B cell (primary cell): ENCODE measurements at regions not wholly inside any gene's neighbourhood (a gene's known extent, or its start where the extent isn't known, plus 50 kb on each side); places are given as distances from the start of the nearest gene placed in this dataset.

ENCODE experiments used
- ATAC-seq: fragments of 200-7000 bp; cut with Tn5 transposase; one replicate; pipeline ENCODE4 v1.10.0; 2021; ENCODE audit warnings: low read depth, mild to moderate bottlenecking, moderate number of reproducible peaks, moderate library complexity
- CTCF ChIA-PET: fragments of 350-600 bp; sonication (Branson Sonifier 250); formaldehyde crosslinking; loops from one replicate; lab custom pipeline; 2021; ENCODE audit warnings: antibody characterized with exemption, inconsistent platforms; lab: Charles Lee
- POLR2A ChIA-PET: fragments of 350-600 bp; sonication (Branson Sonifier 250); formaldehyde crosslinking; loops from one replicate; lab custom pipeline; 2021; ENCODE audit warnings: antibody characterized with exemption; lab: Charles Lee
- DNase-seq: peaks from one replicate; pipeline ENCODE4 v3.0.0; 2013
- H2AFZ ChIP-seq: 2 replicates; pipeline ENCODE4 v1.6.1; 2012; ENCODE audit warnings: mild to moderate bottlenecking, low read depth, low read length; ENCODE audit not compliant: insufficient read depth, poor library complexity, severe bottlenecking
- H3K27ac ChIP-seq, 2 donors: 1 replicate in 1 of 2; 2 replicates in 1 of 2; pipeline ENCODE4 v1.5.1; 2012 to 2013; ENCODE audit warnings: low read length in 2 of 2, mild to moderate bottlenecking in 2 of 2, moderate library complexity in 1 of 2
- H3K27me3 ChIP-seq, 4 experiments: fragments of 200-600 bp in 1 of 4; sonication (generic) in 1 of 4; replicated peaks in 1 of 4; 1 replicate in 2 of 4; 2 replicates in 2 of 4; pipeline versions ENCODE4 v1.6.1 to v1.7.0; 2013 to 2016; ENCODE audit warnings: low read length in 3 of 4, mild to moderate bottlenecking in 2 of 4, mixed read lengths in 1 of 4, moderate library complexity in 1 of 4; ENCODE audit not compliant: insufficient read depth in 4 of 4, control insufficient read depth in 3 of 4; ENCODE audit errors: control extremely low read depth in 1 of 4
- H3K36me3 ChIP-seq, 2 experiments: replicated peaks in 1 of 2; 1 replicate in 1 of 2; 2 replicates in 1 of 2; pipeline versions ENCODE4 v1.6.1 to v1.7.1; 2013; ENCODE audit warnings: low read length in 1 of 2; ENCODE audit not compliant: insufficient read depth in 2 of 2, control insufficient read depth in 1 of 2; ENCODE audit errors: control extremely low read depth in 1 of 2, extremely low read depth in 1 of 2
- H3K4me1 ChIP-seq, 2 donors: fragments of 200-600 bp in 1 of 2; sonication (generic) in 1 of 2; 1 replicate in 1 of 2; 2 replicates in 1 of 2; pipeline versions ENCODE4 v1.5.1 to v1.6.1; 2013 to 2017; ENCODE audit warnings: low read length in 2 of 2; ENCODE audit not compliant: control insufficient read depth in 2 of 2, insufficient read depth in 2 of 2
- H3K4me2 ChIP-seq: replicated peaks from 2 replicates; pipeline ENCODE3; 2012; ENCODE audit warnings: mild to moderate bottlenecking, low read depth, low read length; ENCODE audit not compliant: poor library complexity, severe bottlenecking
- H3K4me3 ChIP-seq, 5 experiments: fragments of 200-600 bp in 1 of 5; sonication (generic) in 1 of 5; 1 replicate in 3 of 5; 2 replicates in 2 of 5; pipeline versions ENCODE4 v1.5.1 to v1.7.0; 2011 to 2016; ENCODE audit warnings: low read length in 4 of 5, mild to moderate bottlenecking in 4 of 5, low read depth in 2 of 5, control low read depth in 1 of 5, moderate library complexity in 1 of 5; ENCODE audit not compliant: insufficient read depth in 1 of 5; ENCODE audit errors: control extremely low read depth in 1 of 5, extremely low read depth in 1 of 5
- H3K79me2 ChIP-seq: fragments of 200-600 bp; sonication (generic); one replicate; pipeline ENCODE4 v1.6.0; 2016; ENCODE audit warnings: low read length; ENCODE audit not compliant: control insufficient read depth, insufficient read depth
- H3K9ac ChIP-seq: fragments of 200-600 bp; sonication (generic); 2 replicates; pipeline ENCODE4 v1.6.1; 2017; ENCODE audit warnings: mild to moderate bottlenecking, low read length, moderate library complexity
- H3K9me3 ChIP-seq, 3 donors: one replicate each; pipeline versions ENCODE4 v1.6.1 to v1.7.1; 2013; ENCODE audit warnings: low read length in 2 of 3; ENCODE audit not compliant: control insufficient read depth in 2 of 3, insufficient read depth in 1 of 3; ENCODE audit errors: control extremely low read depth in 1 of 3
- H4K20me1 ChIP-seq: 2 replicates; pipeline ENCODE4 v1.6.0; 2012; ENCODE audit warnings: mild to moderate bottlenecking, low read length; ENCODE audit not compliant: insufficient read depth, control insufficient read depth, poor library complexity, severe bottlenecking
- H3K27ac Mint-ChIP-seq: one replicate; pipeline ENCODE4 v1.8.0; 2021; ENCODE audit warnings: mixed read lengths
- H3K27me3 Mint-ChIP-seq: one replicate; pipeline ENCODE4 v1.8.0; 2021; ENCODE audit warnings: mixed read lengths
- H3K4me1 Mint-ChIP-seq: one replicate; pipeline ENCODE4 v1.8.0; 2021; ENCODE audit warnings: mixed read lengths
- H3K4me3 Mint-ChIP-seq: one replicate; pipeline ENCODE4 v1.8.0; 2021; ENCODE audit warnings: mixed read lengths
- H3K9me3 Mint-ChIP-seq: one replicate; pipeline ENCODE4 v1.8.0; 2022; ENCODE audit warnings: mixed read lengths; ENCODE audit not compliant: insufficient read depth
- EZH2 ChIP-seq: IDR thresholded peaks from 2 replicates; pipeline ENCODE4 v1.6.1; 2012; ENCODE audit warnings: borderline replicate concordance, low read depth, mild to moderate bottlenecking, moderate library complexity, low read length; ENCODE audit not compliant: insufficient read depth, poor library complexity, severe bottlenecking
- WGBS: methylation state at CpG from one replicate; pipeline ENCODE4 v1.1.5; 2013; ENCODE audit warnings: missing lambda C conversion rate; ENCODE audit not compliant: insufficient coverage; 5-methylcytosine and 5-hydroxymethylcytosine counted together
- intact Hi-C: fragments of 100-400 bp; cut with micrococcal nuclease; formaldehyde crosslinking; loops from one replicate; pipeline ENCODE4 v1.10.0; 2022
- TF ChIP-seq, protein P1 (sequence below): fragments of 200-600 bp; IDR thresholded peaks from one replicate; pipeline ENCODE4 v1.8.0; 2022; ENCODE audit warnings: antibody characterized with exemption, mild to moderate bottlenecking

DNA sequence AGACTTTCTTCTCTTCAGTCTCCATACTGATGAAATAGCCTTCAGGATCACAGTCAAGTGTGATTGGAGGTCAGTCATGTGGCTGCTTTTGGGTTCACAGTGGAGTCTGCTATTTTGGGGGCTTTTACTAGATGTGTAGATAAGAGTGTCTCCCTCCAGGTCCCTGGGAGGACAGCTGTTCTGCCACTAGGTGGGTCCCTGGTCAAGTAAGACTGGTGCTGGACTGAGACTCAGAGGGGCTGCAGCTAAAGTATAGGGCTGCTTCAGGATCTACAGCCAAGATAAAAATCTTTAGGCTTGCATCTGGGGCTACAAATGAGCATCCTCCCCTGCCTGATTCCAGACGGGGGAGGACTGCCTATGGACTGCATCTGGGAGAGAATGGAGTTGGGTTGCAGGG is 200.7 kb upstream of the ANKRD50 start:
- no peaks in the 10 kb centered on the region for H3K36me3 ChIP-seq
- Mint-ChIP-seq H3K4me1 (no peaks in the 10 kb centered on the region), H3K9me3 (no peaks in the 10 kb centered on the region), H3K27ac (no peak overlapping the region), H3K27me3 (no peaks in the 10 kb centered on the region), H3K4me3 (no peak overlapping the region)
- WGBS: 100% methylated on average over 1 of the region's 1 CpG
- ATAC-seq (no peak), DNase-seq (no peak)
- no peak overlapping the region for H3K4me2 ChIP-seq
- no peak overlapping the region for H3K9ac ChIP-seq
- no peaks in the 10 kb centered on the region for H4K20me1 ChIP-seq
- no peaks in the 10 kb centered on the region for H3K4me1 ChIP-seq
- no peak overlapping the region for H3K4me3 ChIP-seq
- H3K27me3 ChIP-seq: no peaks in the 10 kb centered on the region
- H2AFZ ChIP-seq: no peak overlapping the region
- no peak overlapping the region for H3K27ac ChIP-seq
- H3K9me3 ChIP-seq: peaks cover 0 to 14% (median 0%) of the 10 kb centered on the region in 3 donors
- H3K79me2 ChIP-seq: no peaks in the 10 kb centered on the region
- ChIA-PET POLR2A (no interaction called here), CTCF (no interaction called here)
- intact Hi-C loops: no loop called here
- TF ChIP-seq EZH2: no peak
- TF ChIP-seq, protein P1, sequence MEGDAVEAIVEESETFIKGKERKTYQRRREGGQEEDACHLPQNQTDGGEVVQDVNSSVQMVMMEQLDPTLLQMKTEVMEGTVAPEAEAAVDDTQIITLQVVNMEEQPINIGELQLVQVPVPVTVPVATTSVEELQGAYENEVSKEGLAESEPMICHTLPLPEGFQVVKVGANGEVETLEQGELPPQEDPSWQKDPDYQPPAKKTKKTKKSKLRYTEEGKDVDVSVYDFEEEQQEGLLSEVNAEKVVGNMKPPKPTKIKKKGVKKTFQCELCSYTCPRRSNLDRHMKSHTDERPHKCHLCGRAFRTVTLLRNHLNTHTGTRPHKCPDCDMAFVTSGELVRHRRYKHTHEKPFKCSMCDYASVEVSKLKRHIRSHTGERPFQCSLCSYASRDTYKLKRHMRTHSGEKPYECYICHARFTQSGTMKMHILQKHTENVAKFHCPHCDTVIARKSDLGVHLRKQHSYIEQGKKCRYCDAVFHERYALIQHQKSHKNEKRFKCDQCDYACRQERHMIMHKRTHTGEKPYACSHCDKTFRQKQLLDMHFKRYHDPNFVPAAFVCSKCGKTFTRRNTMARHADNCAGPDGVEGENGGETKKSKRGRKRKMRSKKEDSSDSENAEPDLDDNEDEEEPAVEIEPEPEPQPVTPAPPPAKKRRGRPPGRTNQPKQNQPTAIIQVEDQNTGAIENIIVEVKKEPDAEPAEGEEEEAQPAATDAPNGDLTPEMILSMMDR: no peak

DNA sequence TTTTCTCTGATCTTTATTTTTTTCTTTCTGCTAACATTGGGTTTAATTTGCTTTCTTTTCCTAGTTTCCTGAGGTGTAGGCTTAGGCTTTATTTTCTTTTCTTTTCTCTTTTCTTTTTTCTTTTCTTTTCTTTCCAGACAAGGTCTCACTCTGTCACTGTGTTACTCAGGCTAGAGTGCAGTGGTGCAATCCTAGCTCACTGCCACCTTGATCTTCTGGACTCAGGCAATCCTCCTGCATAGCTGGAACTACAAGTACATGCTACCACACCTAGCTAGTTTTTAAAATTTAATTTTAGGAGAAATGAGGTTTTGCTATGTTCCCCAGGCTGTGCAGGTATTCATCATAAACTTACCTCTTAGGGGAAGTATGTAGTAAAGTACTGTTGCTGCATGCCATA is 197.8 kb upstream of the ANKRD50 start:
- CTCF ChIA-PET: no interaction called here
- no peaks in the 10 kb centered on the region for H3K36me3 ChIP-seq
- ATAC-seq (no peak), DNase-seq (no peak)
- intact Hi-C loops: no loop called here
- H3K4me1 Mint-ChIP-seq: no peaks in the 10 kb centered on the region
- no peaks in the 10 kb centered on the region for H4K20me1 ChIP-seq
- H3K4me3 Mint-ChIP-seq: no peak overlapping the region
- POLR2A ChIA-PET: no interaction called here
- no peak overlapping the region for H3K27ac Mint-ChIP-seq
- H3K9me3 Mint-ChIP-seq: no peaks in the 10 kb centered on the region
- H3K27me3 Mint-ChIP-seq: no peaks in the 10 kb centered on the region
- H3K27ac ChIP-seq: no peak overlapping the region
- H3K9ac ChIP-seq: no peak overlapping the region
- H3K9me3 ChIP-seq: peaks cover 0 to 14% (median 0%) of the 10 kb centered on the region in 3 donors
- H2AFZ ChIP-seq: no peak overlapping the region
- no peaks in the 10 kb centered on the region for H3K4me1 ChIP-seq
- H3K79me2 ChIP-seq: no peaks in the 10 kb centered on the region
- no peak overlapping the region for H3K4me3 ChIP-seq
- H3K27me3 ChIP-seq: no peaks in the 10 kb centered on the region
- TF ChIP-seq, protein P1: no peak
- no peak for TF ChIP-seq EZH2
- H3K4me2 ChIP-seq: no peak overlapping the region
